IMR-90 (cell line): ENCODE measurements at regions not wholly inside any gene's neighbourhood (a gene's known extent, or its start where the extent isn't known, plus 50 kb on each side); places are given as distances from the start of the nearest gene placed in this dataset.

Experiments used
- ATAC-seq: fragments of 200-7000 bp; cut with Tn5 transposase; 2 replicates; pipeline ENCODE4 v1.9.1; 2020; ENCODE audit warnings: low read depth, mild to moderate bottlenecking, moderate library complexity
- BruUV-seq: library from RNA; stranded (reverse); fragments of 400-500 nt; replicated peaks from 2 replicates; lab custom pipeline; 2021; lab: Mats Ljungman, UMichigan
- CTCF ChIA-PET: fragments of 300-600 bp; formaldehyde crosslinking; extraction: SDS; loops from one replicate; lab custom pipeline; 2021; ENCODE audit warnings: antibody characterized with exemption; lab: Yijun Ruan, JAX
- POLR2A ChIA-PET: fragments of 300-600 bp; sonication (Branson Sonifier 250); formaldehyde crosslinking; loops from one replicate; lab custom pipeline; 2022; ENCODE audit warnings: antibody characterized with exemption; ENCODE audit not compliant: unreplicated experiment; lab: Charles Lee
- DNase-seq: peaks from one replicate; pipeline ENCODE4 v3.0.0; 2013
- H2AFZ ChIP-seq: replicated peaks from 2 replicates; pipeline ENCODE3; 2013; ENCODE audit warnings: low read length, mild to moderate bottlenecking; ENCODE audit not compliant: poor library complexity
- H2AK5ac ChIP-seq: 2 replicates; pipeline ENCODE4 v1.6.1; 2013; ENCODE audit warnings: low read depth, low read length, inconsistent platforms
- H2AK9ac ChIP-seq: replicated peaks from 2 replicates; pipeline ENCODE3; 2013; ENCODE audit warnings: mild to moderate bottlenecking, low read depth, low read length, moderate library complexity; ENCODE audit not compliant: poor library complexity
- H2BK120ac ChIP-seq: 2 replicates; pipeline ENCODE4 v1.6.1; 2013; ENCODE audit warnings: low read depth, low read length, inconsistent platforms
- H2BK15ac ChIP-seq: 3 replicates; pipeline ENCODE4 v1.6.1; 2013; ENCODE audit warnings: low read depth, low read length, inconsistent platforms
- H2BK20ac ChIP-seq: 2 replicates; pipeline ENCODE4 v1.6.1; 2013; ENCODE audit warnings: low read depth, mild to moderate bottlenecking, inconsistent platforms, low read length, moderate library complexity
- H2BK5ac ChIP-seq: 2 replicates; pipeline ENCODE4 v1.6.1; 2013; ENCODE audit warnings: mild to moderate bottlenecking, low read depth, low read length, inconsistent platforms; ENCODE audit not compliant: poor library complexity, severe bottlenecking
- H3K14ac ChIP-seq: replicated peaks from 2 replicates; pipeline ENCODE4 v1.6.1; 2013; ENCODE audit warnings: low read depth, low read length, inconsistent platforms
- H3K18ac ChIP-seq: 2 replicates; pipeline ENCODE4 v1.6.1; 2013; ENCODE audit warnings: low read depth, low read length, control low read depth
- H3K23ac ChIP-seq: 2 replicates; pipeline ENCODE4 v1.6.1; 2013; ENCODE audit warnings: low read depth, low read length, inconsistent platforms
- H3K27ac ChIP-seq: 2 replicates; pipeline ENCODE4 v1.5.1; 2013; ENCODE audit warnings: mild to moderate bottlenecking, control low read depth, low read length; ENCODE audit not compliant: insufficient read depth
- H3K27me3 ChIP-seq: 2 replicates; pipeline ENCODE4 v1.6.1; 2013; ENCODE audit warnings: low read length; ENCODE audit not compliant: control insufficient read depth, insufficient read depth
- H3K36me3 ChIP-seq: 2 replicates; pipeline ENCODE4 v1.6.1; 2013; ENCODE audit warnings: low read length, mixed read lengths; ENCODE audit not compliant: control insufficient read depth, insufficient read depth
- H3K4ac ChIP-seq: 2 replicates; pipeline ENCODE4 v1.6.1; 2013; ENCODE audit warnings: low read depth, low read length, inconsistent platforms
- H3K4me1 ChIP-seq: 2 replicates; pipeline ENCODE4 v1.6.1; 2013; ENCODE audit warnings: low read length, mixed read lengths; ENCODE audit not compliant: control insufficient read depth, insufficient read depth
- H3K4me2 ChIP-seq: 2 replicates; pipeline ENCODE4 v1.6.1; 2013; ENCODE audit warnings: low read depth, mild to moderate bottlenecking, control low read depth, low read length, moderate library complexity
- H3K4me3 ChIP-seq: 2 replicates; pipeline ENCODE4 v1.5.1; 2013; ENCODE audit warnings: low read depth, mild to moderate bottlenecking, control low read depth, low read length, moderate library complexity; ENCODE audit not compliant: insufficient read depth
- H3K56ac ChIP-seq: 2 replicates; pipeline ENCODE4 v1.6.1; 2013; ENCODE audit warnings: low read length, inconsistent platforms; ENCODE audit not compliant: insufficient read depth; ENCODE audit errors: extremely low read depth
- H3K79me1 ChIP-seq, 2 experiments: 2 replicates each; pipeline ENCODE4 v1.6.1; 2013; ENCODE audit warnings: low read length in 2 of 2, inconsistent platforms in 1 of 2, low read depth in 1 of 2
- H3K9ac ChIP-seq: 2 replicates; pipeline ENCODE4 v1.6.1; 2013; ENCODE audit warnings: low read depth, low read length, control low read depth
- H3K9me1 ChIP-seq: 2 replicates; pipeline ENCODE4 v1.6.1; 2013; ENCODE audit warnings: low read length, inconsistent platforms; ENCODE audit not compliant: insufficient read depth
- H3K9me3 ChIP-seq: 2 replicates; pipeline ENCODE4 v1.6.1; 2013; ENCODE audit warnings: low read length; ENCODE audit not compliant: control insufficient read depth, insufficient read depth
- H4K20me1 ChIP-seq: 2 replicates; pipeline ENCODE4 v1.6.1; 2013; ENCODE audit warnings: low read length, inconsistent platforms; ENCODE audit not compliant: insufficient read depth
- H4K5ac ChIP-seq: 2 replicates; pipeline ENCODE4 v1.6.1; 2013; ENCODE audit warnings: mild to moderate bottlenecking, low read depth, low read length, control low read depth
- H4K8ac ChIP-seq, 2 experiments: 2 replicates each; pipeline ENCODE4 v1.6.1; 2013; ENCODE audit warnings: low read depth in 2 of 2, low read length in 2 of 2, control low read depth in 1 of 2, inconsistent platforms in 1 of 2
- H4K91ac ChIP-seq: 2 replicates; pipeline ENCODE4 v1.6.1; 2013; ENCODE audit warnings: low read depth, low read length, inconsistent platforms; ENCODE audit not compliant: insufficient read depth
- RAD21 ChIP-seq: IDR thresholded peaks from 2 replicates; pipeline ENCODE4 v1.6.1; 2012; ENCODE audit warnings: low read length, improper control_type of control experiment
- USF2 ChIP-seq: fragments of 150-350 bp; IDR thresholded peaks from 2 replicates; pipeline ENCODE4 v1.6.1; 2017; ENCODE audit warnings: mild to moderate bottlenecking, antibody characterized with exemption, low read length, low read depth
- WGBS, 2 experiments: methylation state at CpG; one replicate each; pipeline versions ENCODE4 v1.1.5 to v1.1.7; 2013; ENCODE audit warnings: missing lambda C conversion rate in 2 of 2; ENCODE audit not compliant: insufficient read length in 1 of 2; ENCODE audit errors: extremely low coverage in 2 of 2; 5-methylcytosine and 5-hydroxymethylcytosine counted together
- dilution Hi-C: fragments of 300-500 bp; cut with HindIII; formaldehyde crosslinking; loops from one replicate; pipeline ENCODE4 v1.14.3; 2018; ENCODE audit warnings: low sequenced_read_pairs; ENCODE audit not compliant: unreplicated experiment
- in situ Hi-C: fragments of 300-500 bp; cut with MboI; formaldehyde crosslinking; loops from 3 replicates; pipeline ENCODE4 v1.14.3; 2019; ENCODE audit warnings: low sequenced_read_pairs, inconsistent platforms, mixed read lengths
- intact Hi-C: fragments of 100-400 bp; cut with micrococcal nuclease; formaldehyde crosslinking; loops from 2 replicates; pipeline ENCODE4 v1.10.0; 2022

DNA sequence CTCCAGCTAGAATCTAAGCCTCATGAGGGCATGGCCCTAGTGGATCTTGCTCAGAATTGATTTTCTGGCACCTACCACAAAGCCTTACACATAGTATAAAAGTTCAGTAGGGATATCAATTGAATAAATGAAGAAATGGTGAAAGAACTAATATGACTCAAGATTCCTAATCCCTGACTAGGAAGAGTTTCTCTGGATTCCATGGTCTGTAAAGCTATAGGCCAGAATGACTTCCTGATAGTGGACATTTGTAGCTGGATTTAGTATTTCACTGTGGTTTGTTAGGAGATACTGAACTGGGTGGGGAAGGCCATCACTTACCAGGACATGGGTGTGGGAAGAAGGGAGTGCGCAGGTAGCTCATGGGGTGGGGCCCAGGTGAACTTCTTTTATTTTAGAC, 168.9 kb downstream of the RAP2B start:
- dilution Hi-C loops (no loop called here), intact Hi-C loops (no loop called here), in situ Hi-C loops (no loop called here)
- no peaks in the 10 kb centered on the region for H3K4me1 ChIP-seq
- DNase-seq (peak; percentile 60), ATAC-seq (peak; percentile 37; the same call in 1 of the 2 replicates)
- no peak overlapping the region for H3K4ac ChIP-seq
- H4K20me1 ChIP-seq = no peaks in the 10 kb centered on the region
- ChIA-PET CTCF (no interaction called here), POLR2A (no interaction called here)
- no peak overlapping the region for H2BK15ac ChIP-seq
- H3K4me3 ChIP-seq = no peak overlapping the region
- no peak overlapping the region for H2AK5ac ChIP-seq
- H3K9ac ChIP-seq = no peak overlapping the region
- TF ChIP-seq RAD21 (no peak), USF2 (no peak)
- H4K5ac ChIP-seq = no peak overlapping the region
- no peak overlapping the region for H4K91ac ChIP-seq
- no peaks in the 10 kb centered on the region for H3K27me3 ChIP-seq
- no CpG with 5 or more reads among the region's 1 CpG for WGBS, 2 experiments
- no peak overlapping the region for H3K27ac ChIP-seq
- no peak overlapping the region for H4K8ac ChIP-seq
- H2AFZ ChIP-seq = no peak overlapping the region
- BruUV-seq = no TSS peak
- H3K79me1 ChIP-seq = no peaks in the 10 kb centered on the region
- H3K18ac ChIP-seq = no peak overlapping the region
- H3K4me2 ChIP-seq = no peak overlapping the region
- no peak overlapping the region for H2AK9ac ChIP-seq
- no peak overlapping the region for H3K14ac ChIP-seq
- no peaks in the 10 kb centered on the region for H3K9me1 ChIP-seq
- no peak overlapping the region for H2BK120ac ChIP-seq
- H2BK5ac ChIP-seq = no peak overlapping the region
- H2BK20ac ChIP-seq = no peak overlapping the region
- H3K56ac ChIP-seq = no peak overlapping the region
- H3K23ac ChIP-seq = no peak overlapping the region
- no peaks in the 10 kb centered on the region for H3K9me3 ChIP-seq
- H3K36me3 ChIP-seq = no peaks in the 10 kb centered on the region
